SK-N-SH (cell line): ENCODE measurements at regions not wholly inside any gene's neighbourhood (a gene's known extent, or its start where the extent isn't known, plus 50 kb on each side); places are given as distances from the start of the nearest gene placed in this dataset.

ENCODE experiments used
- CTCF ChIA-PET: fragments of 300-600, 350-600 bp; formaldehyde crosslinking; extraction: SDS; loops from one replicate; lab custom pipeline; 2021; lab: Yijun Ruan, JAX
- POLR2A ChIA-PET: fragments of 350-600 bp; sonication (Branson Sonifier 250); formaldehyde crosslinking; extraction: SDS; loops from one replicate; lab custom pipeline; 2020; ENCODE audit warnings: antibody characterized with exemption, inconsistent platforms; lab: Yijun Ruan, JAX
- DNase-seq: peaks from one replicate; pipeline ENCODE4 v3.0.0; 2012
- H2AFZ ChIP-seq: fragments of 200-600 bp; sonication (generic); 2 replicates; pipeline ENCODE4 v1.8.1; 2016; ENCODE audit warnings: antibody characterized with exemption, mild to moderate bottlenecking, low read depth
- H3F3A ChIP-seq: fragments of 200-600 bp; sonication (generic); replicated peaks from 2 replicates; pipeline ENCODE3; 2016; ENCODE audit warnings: antibody characterized with exemption, mild to moderate bottlenecking; ENCODE audit not compliant: insufficient read depth
- H3K27ac ChIP-seq, 2 experiments: fragments of 200-500 bp in 1 of 2; fragments of 200-600 bp in 1 of 2; sonication (Bioruptor generic) in 1 of 2; sonication (generic), shearing (Covaris generic) in 1 of 2; 2 replicates each; pipeline versions ENCODE4 v1.5.1 to v1.6.1; 2014 to 2016; ENCODE audit warnings: low read depth in 2 of 2, inconsistent platforms in 1 of 2, low read length in 1 of 2, mild to moderate bottlenecking in 1 of 2, mixed read lengths in 1 of 2
- H3K27me3 ChIP-seq: fragments of 200-600 bp; sonication (generic), shearing (Covaris generic); 2 replicates; pipeline ENCODE4 v1.6.1; 2016; ENCODE audit warnings: mixed run types; ENCODE audit not compliant: insufficient read depth
- H3K36me3 ChIP-seq, 2 experiments: fragments of 200-500 bp in 1 of 2; fragments of 200-600 bp in 1 of 2; sonication (Bioruptor generic) in 1 of 2; sonication (generic) in 1 of 2; replicated peaks in 1 of 2; 2 replicates each; pipeline versions ENCODE3 to v1.5.1; 2014 to 2016; ENCODE audit warnings: low read length in 1 of 2, mild to moderate bottlenecking in 1 of 2; ENCODE audit not compliant: insufficient read depth in 2 of 2, control insufficient read depth in 1 of 2
- H3K4me1 ChIP-seq, 2 experiments: fragments of 200-500 bp in 1 of 2; fragments of 200-600 bp in 1 of 2; sonication (Bioruptor generic) in 1 of 2; sonication (generic), shearing (Covaris generic) in 1 of 2; 2 replicates each; pipeline versions ENCODE4 v1.5.1 to v1.6.1; 2014 to 2016; ENCODE audit warnings: low read depth in 1 of 2, low read length in 1 of 2, mixed run types in 1 of 2; ENCODE audit not compliant: insufficient read depth in 2 of 2, control insufficient read depth in 1 of 2
- H3K4me2 ChIP-seq: fragments of 200-600 bp; sonication (generic), shearing (Covaris generic); 2 replicates; pipeline ENCODE4 v1.6.1; 2017; ENCODE audit warnings: mixed run types
- H3K4me3 ChIP-seq, 2 experiments: fragments of 200-500 bp in 1 of 2; fragments of 200-600 bp in 1 of 2; sonication (Bioruptor generic) in 1 of 2; sonication (generic), shearing (Covaris generic) in 1 of 2; 2 replicates each; pipeline versions ENCODE4 v1.5.1 to v1.8.1; 2014 to 2016; ENCODE audit warnings: low read depth in 2 of 2, inconsistent platforms in 1 of 2, low read length in 1 of 2, mild to moderate bottlenecking in 1 of 2, mixed read lengths in 1 of 2, moderate library complexity in 1 of 2
- H3K79me2 ChIP-seq: fragments of 200-600 bp; sonication (generic); 2 replicates; pipeline ENCODE4 v1.8.1; 2017; ENCODE audit warnings: mild to moderate bottlenecking; ENCODE audit not compliant: insufficient read depth
- H3K9ac ChIP-seq: fragments of 200-600 bp; sonication (generic); 2 replicates; pipeline ENCODE4 v1.6.1; 2017; ENCODE audit warnings: mixed run types
- H3K9me2 ChIP-seq: fragments of 200-600 bp; sonication (generic); 2 replicates; pipeline ENCODE4 v1.6.1; 2017; ENCODE audit warnings: mixed run types
- H3K9me3 ChIP-seq: fragments of 200-600 bp; sonication (generic); 2 replicates; pipeline ENCODE4 v1.6.1; 2017; ENCODE audit warnings: mixed run types, mild to moderate bottlenecking, moderate library complexity
- H4K20me1 ChIP-seq: fragments of 200-600 bp; sonication (generic); 2 replicates; pipeline ENCODE4 v1.6.1; 2017; ENCODE audit warnings: mild to moderate bottlenecking, mixed run types; ENCODE audit not compliant: insufficient read depth
- CTCF ChIP-seq: fragments of 200-600 bp; sonication (generic); IDR thresholded peaks from 2 replicates; pipeline ENCODE4 v1.6.1; 2017; ENCODE audit warnings: antibody characterized with exemption, mild to moderate bottlenecking, moderate library complexity
- ELF1 ChIP-seq: IDR thresholded peaks from 2 replicates; pipeline ENCODE4 v1.4.0; 2012
- EP300 ChIP-seq, 2 experiments: IDR thresholded peaks; 2 replicates each; pipeline versions ENCODE4 v1.4.0 to v1.6.1; 2012; ENCODE audit warnings: borderline replicate concordance in 1 of 2, low read depth in 1 of 2, low read length in 1 of 2
- GATA2 ChIP-seq: sonication (generic); formaldehyde crosslinking; IDR thresholded peaks from 2 replicates; pipeline ENCODE4 v1.5.0; 2020; ENCODE audit warnings: mild to moderate bottlenecking, missing genetic modification reagents
- JUND ChIP-seq: IDR thresholded peaks from 2 replicates; pipeline ENCODE4 v1.4.0; 2012
- MEF2A ChIP-seq: IDR thresholded peaks from 2 replicates; pipeline ENCODE4 v1.4.0; 2012; ENCODE audit warnings: low read depth, borderline replicate concordance
- MXI1 ChIP-seq: IDR thresholded peaks from 2 replicates; pipeline ENCODE4 v1.6.1; 2012; ENCODE audit warnings: mild to moderate bottlenecking, low read depth, low read length, improper control_type of control experiment
- RCOR1 ChIP-seq: fragments of 150-350 bp; IDR thresholded peaks from 2 replicates; pipeline ENCODE4 v1.6.1; 2017; ENCODE audit warnings: antibody characterized with exemption, low read length
- RFX5 ChIP-seq: IDR thresholded peaks from 2 replicates; pipeline ENCODE4 v1.6.1; 2012; ENCODE audit warnings: mild to moderate bottlenecking, improper control_type of control experiment, low read length
- SMC3 ChIP-seq: IDR thresholded peaks from 2 replicates; pipeline ENCODE4 v1.6.1; 2012; ENCODE audit warnings: low read depth, low read length, improper control_type of control experiment
- TCF12 ChIP-seq: IDR thresholded peaks from 2 replicates; pipeline ENCODE4 v1.4.0; 2012
- TEAD4 ChIP-seq: IDR thresholded peaks from 2 replicates; pipeline ENCODE4 v1.4.0; 2012; ENCODE audit warnings: mild to moderate bottlenecking, borderline replicate concordance; ENCODE audit not compliant: insufficient read depth
- WGBS: methylation state at CpG from one replicate; pipeline ENCODE4 v1.1.6; 2017; ENCODE audit warnings: low lambda C conversion rate; 5-methylcytosine and 5-hydroxymethylcytosine counted together

- ChIA-PET POLR2A (no interaction called here), CTCF (interaction anchor here (0.8 to 3.3 kb wide), 4 partner anchors 12 to 530 kb away, joined by 3 to 13 read pairs (median 4); no protein-coding TSS in a partner anchor)
- TF ChIP-seq JUND, result no peak
- TF ChIP-seq GATA2 (CRISPR knock-in tag), result no peak
- TF ChIP-seq MXI1, result no peak
- no peak for TF ChIP-seq TCF12
- no peak for TF ChIP-seq EP300 (IDR thresholded peaks at IDR 0.05; ENCODE audit: borderline replicate concordance in 1 of 2, low read depth in 1 of 2, low read length in 1 of 2)
- TF ChIP-seq CTCF, result no peak
- no peak overlapping the region for H3K4me2 ChIP-seq
- no peak overlapping the region for H3K9ac ChIP-seq
- no peak overlapping the region for H2AFZ ChIP-seq
- H3K9me3 ChIP-seq, result no peaks in the 10 kb centered on the region
- H3F3A ChIP-seq, result peaks cover 3% of the 10 kb centered on the region
- no peak for DNase-seq
- no peaks in the 10 kb centered on the region for H3K27me3 ChIP-seq
- no peaks in the 10 kb centered on the region for H4K20me1 ChIP-seq
- H3K79me2 ChIP-seq, result no peaks in the 10 kb centered on the region
- H3K4me1 ChIP-seq, result peaks cover 0 to 5% of the 10 kb centered on the region in 2 experiments; a peak in 2 of 4 replicates
- H3K27ac ChIP-seq, result no peak overlapping the region
- no peaks in the 10 kb centered on the region for H3K9me2 ChIP-seq
- 48% methylated on average over 5 of the region's 5 CpGs for WGBS
- H3K36me3 ChIP-seq, result no peaks in the 10 kb centered on the region
- no peak overlapping the region for H3K4me3 ChIP-seq
These were observed 80.3 kb upstream of the ARL4C start for GRCh38 chr2:234577191-234577590.

GRCh38 chr2:234571620-234572407, 74.9 kb upstream of the ARL4C start:
- no peak for TF ChIP-seq RCOR1
- TF ChIP-seq ELF1, result no peak
- TF ChIP-seq TEAD4, result no peak
- TF ChIP-seq MXI1, result no peak
- no peak for TF ChIP-seq RFX5
- TF ChIP-seq MEF2A, result no peak
- TF ChIP-seq SMC3, result no peak
- TF ChIP-seq, all 33 proteins: peak for 0
- H3K9me3 ChIP-seq, result no peaks in the 10 kb centered on the region
- no peak overlapping the region for H3K27ac ChIP-seq
- H3K4me3 ChIP-seq, result no peak overlapping the region
- H4K20me1 ChIP-seq, result no peaks in the 10 kb centered on the region
- H3K9ac ChIP-seq, result no peak overlapping the region
- H3K36me3 ChIP-seq, result no peaks in the 10 kb centered on the region
- CTCF ChIA-PET, result interaction anchor here (0.8 to 1.4 kb wide), 3 partner anchors 21 to 534 kb away, joined by 3 to 4 read pairs (median 3); no protein-coding TSS in a partner anchor
- H3K4me2 ChIP-seq, result no peak overlapping the region
- POLR2A ChIA-PET, result no interaction called here
- H3K27me3 ChIP-seq, result no peaks in the 10 kb centered on the region
- WGBS, result 92% methylated on average over 7 of the region's 9 CpGs
- H3K79me2 ChIP-seq, result no peaks in the 10 kb centered on the region
- peaks cover 3% of the 10 kb centered on the region for H3F3A ChIP-seq
- no peak for DNase-seq
- no peaks in the 10 kb centered on the region for H3K9me2 ChIP-seq
- H3K4me1 ChIP-seq, result no peaks in the 10 kb centered on the region; a peak in 1 of 4 replicates
- no peak overlapping the region for H2AFZ ChIP-seq
